ENCODE measurements at regions not wholly inside any gene's neighbourhood (a gene's known extent, or its start where the extent isn't known, plus 50 kb on each side); places are given as distances from the start of the nearest gene placed in this dataset.

GRCh38 chr10:117653170-117653515, 110.6 kb downstream of the EMX2 start (continued):
- TF ChIP-seq CTCF (IDR thresholded peaks at IDR 0.05 in 2 of 3, conservative IDR thresholded peaks at IDR 0.05 in 1 of 3; ENCODE audit: borderline replicate concordance in 1 of 3, insufficient read depth in 1 of 3, low read depth in 2 of 3, low read length in 2 of 3) = no peak
- TF ChIP-seq FOSL1 (IDR thresholded peaks at IDR 0.05; ENCODE audit: low read depth) = peak; percentile 99
- no peak for TF ChIP-seq ZFX (IDR thresholded peaks at IDR 0.05)
- no peak for TF ChIP-seq YY1 (IDR thresholded peaks at IDR 0.05; ENCODE audit: extremely low read depth, insufficient replicate concordance, low read depth, low read length)
- peak; percentile 94 for TF ChIP-seq CBX3 (IDR thresholded peaks at IDR 0.05; ENCODE audit: low read depth)
- no peak for TF ChIP-seq ELF1 (IDR thresholded peaks at IDR 0.05; ENCODE audit: borderline replicate concordance, low read depth)
- TF ChIP-seq TCF7L2 (IDR thresholded peaks at IDR 0.05; ENCODE audit: borderline replicate concordance, extremely low read depth, insufficient read depth, insufficient read length) = no peak
- 0 out of 2 replicates have a peak, but pooled peaks have one; percentile 8 for TF ChIP-seq EGR1 (IDR thresholded peaks at IDR 0.05; ENCODE audit: low read depth)
- peak; percentile 83 for TF ChIP-seq SP1 (IDR thresholded peaks at IDR 0.05; ENCODE audit: low read depth)
- peak; percentile 77 for TF ChIP-seq MAX (IDR thresholded peaks at IDR 0.05)
- peak; percentile 33; the same call in 1 of the 2 replicates for TF ChIP-seq SIN3A (IDR thresholded peaks at IDR 0.05; ENCODE audit: low read depth)
- peak; percentile 84 for TF ChIP-seq CEBPB (IDR thresholded peaks at IDR 0.05; ENCODE audit: low read depth)
- peak; percentile 58; the same call in 1 of the 2 replicates for TF ChIP-seq POLR2AphosphoS5 (IDR thresholded peaks at IDR 0.05; ENCODE audit: low read depth, low read length)
- TF ChIP-seq POLR2A (IDR thresholded peaks at IDR 0.05; ENCODE audit: borderline replicate concordance, extremely low read depth, insufficient read depth, insufficient read length) = no peak
- peak; percentile 65 for TF ChIP-seq ATF3 (IDR thresholded peaks at IDR 0.05)

- no peak for DNase-seq (ENCODE audit: low read depth, low spot score)
- Histone ChIP-seq H3K79me2 (ENCODE audit: insufficient read depth, low read length) (no peaks in the 10 kb centered on the region), H3K9me2 (ENCODE audit: insufficient read depth) (no peaks in the 10 kb centered on the region), H3K4me1 (ENCODE audit: control insufficient read depth in 1 of 2, insufficient read depth in 2 of 2, low read length in 2 of 2) (peaks cover 10 to 16% of the 10 kb centered on the region in 2 experiments), H4K20me1 (ENCODE audit: insufficient read depth) (no peaks in the 10 kb centered on the region), H3K27me3 (ENCODE audit: insufficient read depth, low read length) (no peaks in the 10 kb centered on the region), H3K27ac (ENCODE audit: low read depth, low read length) (no peak overlapping the region), H2AFZ (ENCODE audit: low read depth, low read length, poor library complexity, severe bottlenecking) (no peak overlapping the region), H3K36me3 (ENCODE audit: control insufficient read depth in 1 of 2, insufficient read depth in 2 of 2, low read length in 2 of 2) (no peaks in the 10 kb centered on the region), H3K4me3 (replicated peaks in 1 of 2; ENCODE audit: low read depth in 1 of 2, low read length in 2 of 2) (no peak overlapping the region), H3K9me3 (ENCODE audit: control insufficient read depth in 1 of 2, insufficient read depth in 1 of 2, low read depth in 1 of 2, low read length in 2 of 2) (no peaks in the 10 kb centered on the region), H3K9ac (ENCODE audit: low read length) (no peak overlapping the region), H3K4me2 (ENCODE audit: low read length) (no peak overlapping the region)
- CTCF ChIA-PET = no interaction called here
- POLR2A ChIA-PET = no interaction called here
- ATAC-seq = no peak
- BruUV-seq (replicated peaks) = no TSS peak
- RAD21 ChIA-PET (ENCODE audit: low non-redundant PET in 1 of 2, low total read pairs in 2 of 2, uncharacterized antibody in 2 of 2, unreplicated experiment in 2 of 2) = no interaction called here
- TF ChIP-seq SIN3A (IDR thresholded peaks at IDR 0.05; ENCODE audit: low read depth) (no peak), POLR2A (IDR thresholded peaks at IDR 0.05; ENCODE audit: borderline replicate concordance, extremely low read depth, insufficient read depth, insufficient read length) (no peak), EZH2 (IDR thresholded peaks at IDR 0.05) (no peak), ZBTB33 (IDR thresholded peaks at IDR 0.05; ENCODE audit: extremely low read depth, insufficient replicate concordance, low read length) (no peak), EGR1 (IDR thresholded peaks at IDR 0.05; ENCODE audit: low read depth) (no peak), YY1 (IDR thresholded peaks at IDR 0.05; ENCODE audit: extremely low read depth, insufficient replicate concordance, low read depth, low read length) (no peak), CBX3 (IDR thresholded peaks at IDR 0.05; ENCODE audit: low read depth) (no peak)
- intact Hi-C loops (cut with micrococcal nuclease) = no loop called here
Measured at GRCh38 chr10:117654105-117654504, 111.6 kb downstream of the EMX2 start.
